Esophagus muscularis mucosa (tissue), 4 donors: ENCODE measurements at regions not wholly inside any gene's neighbourhood (a gene's known extent, or its start where the extent isn't known, plus 50 kb on each side); places are given as distances from the start of the nearest gene placed in this dataset.

Source experiments
- DNase-seq: peaks from one replicate; pipeline ENCODE4 v3.0.0-alpha.2; 2017; ENCODE audit errors: extremely low spot score
- H3K27ac ChIP-seq, 4 donors: fragments of 200-600 bp; sonication (generic); replicated peaks in 1 of 4; 1 replicate in 3 of 4; 2 replicates in 1 of 4; pipeline ENCODE4 v1.5.1; 2016 to 2019; ENCODE audit warnings: mild to moderate bottlenecking in 1 of 4
- H3K27me3 ChIP-seq, 4 donors: fragments of 200-600 bp; sonication (generic); one replicate each; pipeline versions ENCODE4 v1.5.1 to v1.6.0; 2016 to 2019
- H3K36me3 ChIP-seq, 4 donors: fragments of 200-600 bp; sonication (generic); one replicate each; pipeline ENCODE4 v1.5.1; 2016 to 2019
- H3K4me1 ChIP-seq, 4 donors: fragments of 200-600 bp; sonication (generic); one replicate each; pipeline ENCODE4 v1.5.1; 2016 to 2019
- H3K4me3 ChIP-seq, 4 donors: fragments of 200-600 bp; sonication (generic); 1 replicate in 2 of 4; 2 replicates in 2 of 4; pipeline ENCODE4 v1.5.1; 2016 to 2019; ENCODE audit warnings: mild to moderate bottlenecking in 4 of 4, moderate library complexity in 1 of 4
- H3K9me3 ChIP-seq, 4 donors: fragments of 200-600 bp; sonication (generic); 1 replicate in 3 of 4; 2 replicates in 1 of 4; pipeline ENCODE4 v1.5.1; 2016 to 2019
- CTCF ChIP-seq, 3 experiments: fragments of 200-600 bp in 2 of 3; fragments of 450-650 bp in 1 of 3; sonication (generic) in 2 of 3; IDR thresholded peaks; one replicate each; pipeline ENCODE4 v1.5.1; 2017 to 2019; ENCODE audit warnings: antibody characterized with exemption in 3 of 3, mild to moderate bottlenecking in 2 of 3, moderate library complexity in 1 of 3
- EP300 ChIP-seq: sonication (generic); formaldehyde crosslinking; IDR thresholded peaks from one replicate; pipeline ENCODE4 v1.6.1; 2017; ENCODE audit warnings: antibody characterized with exemption
- POLR2A ChIP-seq: fragments of 450-650 bp; IDR thresholded peaks from one replicate; pipeline ENCODE4 v1.6.1; 2017; ENCODE audit warnings: antibody characterized with exemption, moderate library complexity, mild to moderate bottlenecking, low read depth
- POLR2AphosphoS5 ChIP-seq, 2 donors: sonication (generic); formaldehyde crosslinking; IDR thresholded peaks; one replicate each; pipeline ENCODE4 v1.6.1; 2017; ENCODE audit warnings: antibody characterized with exemption in 2 of 2
- WGBS: methylation state at CpG from one replicate; pipeline ENCODE4 v1.1.5; 2018; 5-methylcytosine and 5-hydroxymethylcytosine counted together
- intact Hi-C: fragments of 100-400 bp; cut with DNase I; formaldehyde crosslinking; loops from one replicate; pipeline ENCODE4 v1.15.1; 2023

GRCh38 chr11:21928847-21929246 lies 264.0 kb upstream of the ANO5 start:
- no peak for DNase-seq
- no peaks in the 10 kb centered on the region for H3K4me1 ChIP-seq
- no peaks in the 10 kb centered on the region for H3K27me3 ChIP-seq
- no peaks in the 10 kb centered on the region for H3K36me3 ChIP-seq
- H3K9me3 ChIP-seq = no peaks in the 10 kb centered on the region
- H3K4me3 ChIP-seq = no peak overlapping the region
- intact Hi-C loops = no loop called here
- no peak overlapping the region for H3K27ac ChIP-seq
- 69% methylated on average over 2 of the region's 2 CpGs for WGBS
- TF ChIP-seq CTCF (IDR thresholded peaks at IDR 0.05) (no peak), POLR2AphosphoS5 (IDR thresholded peaks at IDR 0.05) (no peak), EP300 (no peak), POLR2A (no peak)

- Histone ChIP-seq H3K9me3 (no peaks in the 10 kb centered on the region), H3K36me3 (no peaks in the 10 kb centered on the region), H3K27me3 (no peaks in the 10 kb centered on the region), H3K4me3 (no peak overlapping the region), H3K4me1 (no peaks in the 10 kb centered on the region), H3K27ac (no peak overlapping the region)
- TF ChIP-seq CTCF (IDR thresholded peaks at IDR 0.05) = no peak
- TF ChIP-seq POLR2AphosphoS5 (IDR thresholded peaks at IDR 0.05) = no peak
- no peak for TF ChIP-seq POLR2A
- no peak for TF ChIP-seq EP300
- no peak for DNase-seq
- WGBS = 78% methylated on average over 2 of the region's 2 CpGs
- intact Hi-C loops = no loop called here
Observed at GRCh38 chr11:21930408-21930807, 262.5 kb upstream of the ANO5 start.

- H3K27ac ChIP-seq = no peak overlapping the region
- 83% methylated on average over 11 of the region's 11 CpGs for WGBS
- no peak for DNase-seq
- H3K4me1 ChIP-seq = no peaks in the 10 kb centered on the region
- H3K27me3 ChIP-seq = no peaks in the 10 kb centered on the region
- no peak for TF ChIP-seq POLR2AphosphoS5 (IDR thresholded peaks at IDR 0.05)
- TF ChIP-seq EP300 = no peak
- TF ChIP-seq POLR2A = no peak
- TF ChIP-seq CTCF (IDR thresholded peaks at IDR 0.05) = no peak
- no peak overlapping the region for H3K4me3 ChIP-seq
- no peaks in the 10 kb centered on the region for H3K9me3 ChIP-seq
- intact Hi-C loops = no loop called here
- H3K36me3 ChIP-seq = no peaks in the 10 kb centered on the region
Observed at GRCh38 chr11:21931436-21932101, 261.3 kb upstream of the ANO5 start.

- 44% methylated on average over 1 of the region's 1 CpG for WGBS
- TF ChIP-seq CTCF (IDR thresholded peaks at IDR 0.05) (peak in 1 of 3 experiments; percentile 22), POLR2AphosphoS5 (IDR thresholded peaks at IDR 0.05) (no peak)
- no peak for DNase-seq
- H3K27me3 ChIP-seq = no peaks in the 10 kb centered on the region
- no peaks in the 10 kb centered on the region for H3K4me1 ChIP-seq
- no peak overlapping the region for H3K27ac ChIP-seq
- intact Hi-C loops = no loop called here
- no peaks in the 10 kb centered on the region for H3K9me3 ChIP-seq
- no peaks in the 10 kb centered on the region for H3K36me3 ChIP-seq
- H3K4me3 ChIP-seq = no peak overlapping the region
Observed at GRCh38 chr11:21933095-21933494, 259.8 kb upstream of the ANO5 start.

GRCh38 chr11:21944577-21944976 lies 248.3 kb upstream of the ANO5 start:
- H3K4me1 ChIP-seq = no peaks in the 10 kb centered on the region
- 82% methylated on average over 4 of the region's 4 CpGs for WGBS
- no peak for DNase-seq
- H3K4me3 ChIP-seq = no peak overlapping the region
- no peak overlapping the region for H3K27ac ChIP-seq
- no peaks in the 10 kb centered on the region for H3K9me3 ChIP-seq
- H3K36me3 ChIP-seq = no peaks in the 10 kb centered on the region
- intact Hi-C loops = no loop called here
- H3K27me3 ChIP-seq = peaks cover 0 to 2% (median 0%) of the 10 kb centered on the region in 4 donors
- TF ChIP-seq POLR2A (no peak), POLR2AphosphoS5 (IDR thresholded peaks at IDR 0.05) (no peak), CTCF (IDR thresholded peaks at IDR 0.05) (no peak), EP300 (no peak)
